ENCODE measurements at regions not wholly inside any gene's neighbourhood (a gene's known extent, or its start where the extent isn't known, plus 50 kb on each side); places are given as distances from the start of the nearest gene placed in this dataset.

DNA sequence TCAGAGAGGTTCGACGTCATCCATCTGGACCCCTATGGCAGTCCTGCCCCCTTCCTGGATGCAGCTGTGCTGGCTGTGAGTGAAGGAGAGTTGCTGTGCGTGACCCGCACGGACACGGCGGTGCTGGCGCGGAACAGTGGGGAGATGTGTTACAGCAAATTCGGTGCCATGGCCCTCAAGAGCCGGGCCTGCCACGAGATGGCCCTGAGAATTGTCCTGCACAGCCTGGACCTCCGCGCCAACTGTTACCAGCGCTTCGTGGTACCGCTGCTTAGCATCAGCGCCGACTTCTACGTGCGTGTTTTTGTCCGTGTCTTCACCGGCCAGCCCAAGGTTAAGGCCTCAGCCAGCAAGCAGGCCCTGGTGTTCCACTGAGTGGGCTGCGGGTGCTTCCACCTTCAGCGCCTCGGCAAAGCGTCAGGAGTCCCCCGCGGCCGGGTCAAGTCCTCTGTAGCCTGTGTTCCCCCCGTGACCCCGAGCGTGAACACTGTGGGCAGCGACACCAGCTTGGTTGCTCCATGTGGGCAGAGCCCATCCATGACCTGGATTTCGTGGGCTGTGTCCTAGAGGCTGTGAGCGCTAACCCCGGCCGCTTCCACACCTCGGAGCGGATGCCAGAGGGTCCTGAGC is 186.7 kb upstream of the SLITRK2 start:
- TF ChIP-seq MAFK (IDR thresholded peaks at IDR 0.05; ENCODE audit: partially characterized antibody), result no peak
- TF ChIP-seq, protein P1, sequence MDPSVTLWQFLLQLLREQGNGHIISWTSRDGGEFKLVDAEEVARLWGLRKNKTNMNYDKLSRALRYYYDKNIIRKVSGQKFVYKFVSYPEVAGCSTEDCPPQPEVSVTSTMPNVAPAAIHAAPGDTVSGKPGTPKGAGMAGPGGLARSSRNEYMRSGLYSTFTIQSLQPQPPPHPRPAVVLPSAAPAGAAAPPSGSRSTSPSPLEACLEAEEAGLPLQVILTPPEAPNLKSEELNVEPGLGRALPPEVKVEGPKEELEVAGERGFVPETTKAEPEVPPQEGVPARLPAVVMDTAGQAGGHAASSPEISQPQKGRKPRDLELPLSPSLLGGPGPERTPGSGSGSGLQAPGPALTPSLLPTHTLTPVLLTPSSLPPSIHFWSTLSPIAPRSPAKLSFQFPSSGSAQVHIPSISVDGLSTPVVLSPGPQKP (IDR thresholded peaks at IDR 0.05; ENCODE audit: low read depth, low read length), result no peak
- TF ChIP-seq, protein P2, sequence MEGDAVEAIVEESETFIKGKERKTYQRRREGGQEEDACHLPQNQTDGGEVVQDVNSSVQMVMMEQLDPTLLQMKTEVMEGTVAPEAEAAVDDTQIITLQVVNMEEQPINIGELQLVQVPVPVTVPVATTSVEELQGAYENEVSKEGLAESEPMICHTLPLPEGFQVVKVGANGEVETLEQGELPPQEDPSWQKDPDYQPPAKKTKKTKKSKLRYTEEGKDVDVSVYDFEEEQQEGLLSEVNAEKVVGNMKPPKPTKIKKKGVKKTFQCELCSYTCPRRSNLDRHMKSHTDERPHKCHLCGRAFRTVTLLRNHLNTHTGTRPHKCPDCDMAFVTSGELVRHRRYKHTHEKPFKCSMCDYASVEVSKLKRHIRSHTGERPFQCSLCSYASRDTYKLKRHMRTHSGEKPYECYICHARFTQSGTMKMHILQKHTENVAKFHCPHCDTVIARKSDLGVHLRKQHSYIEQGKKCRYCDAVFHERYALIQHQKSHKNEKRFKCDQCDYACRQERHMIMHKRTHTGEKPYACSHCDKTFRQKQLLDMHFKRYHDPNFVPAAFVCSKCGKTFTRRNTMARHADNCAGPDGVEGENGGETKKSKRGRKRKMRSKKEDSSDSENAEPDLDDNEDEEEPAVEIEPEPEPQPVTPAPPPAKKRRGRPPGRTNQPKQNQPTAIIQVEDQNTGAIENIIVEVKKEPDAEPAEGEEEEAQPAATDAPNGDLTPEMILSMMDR (IDR thresholded peaks at IDR 0.05), result no peak
- no peak for TF ChIP-seq POLR2A (IDR thresholded peaks at IDR 0.05; ENCODE audit: low read length)
- no peak for TF ChIP-seq NPAS2 (CRISPR knock-in tag; IDR thresholded peaks at IDR 0.05; ENCODE audit: borderline replicate concordance)
- TF ChIP-seq, protein P3, sequence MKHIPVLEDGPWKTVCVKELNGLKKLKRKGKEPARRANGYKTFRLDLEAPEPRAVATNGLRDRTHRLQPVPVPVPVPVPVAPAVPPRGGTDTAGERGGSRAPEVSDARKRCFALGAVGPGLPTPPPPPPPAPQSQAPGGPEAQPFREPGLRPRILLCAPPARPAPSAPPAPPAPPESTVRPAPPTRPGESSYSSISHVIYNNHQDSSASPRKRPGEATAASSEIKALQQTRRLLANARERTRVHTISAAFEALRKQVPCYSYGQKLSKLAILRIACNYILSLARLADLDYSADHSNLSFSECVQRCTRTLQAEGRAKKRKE (CRISPR knock-in tag; IDR thresholded peaks at IDR 0.05; ENCODE audit: low read depth), result no peak
- no peak for TF ChIP-seq TP53 (CRISPR knock-in tag; IDR thresholded peaks at IDR 0.05)
- no peak for TF ChIP-seq EP300 (IDR thresholded peaks at IDR 0.05)
- TF ChIP-seq, protein P4, sequence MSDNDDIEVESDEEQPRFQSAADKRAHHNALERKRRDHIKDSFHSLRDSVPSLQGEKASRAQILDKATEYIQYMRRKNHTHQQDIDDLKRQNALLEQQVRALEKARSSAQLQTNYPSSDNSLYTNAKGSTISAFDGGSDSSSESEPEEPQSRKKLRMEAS (IDR thresholded peaks at IDR 0.05), result no peak
- no peak for TF ChIP-seq HDAC2 (IDR thresholded peaks at IDR 0.05)
- no peak for TF ChIP-seq CBX8 (IDR thresholded peaks at IDR 0.05)
- TF ChIP-seq, protein P5, sequence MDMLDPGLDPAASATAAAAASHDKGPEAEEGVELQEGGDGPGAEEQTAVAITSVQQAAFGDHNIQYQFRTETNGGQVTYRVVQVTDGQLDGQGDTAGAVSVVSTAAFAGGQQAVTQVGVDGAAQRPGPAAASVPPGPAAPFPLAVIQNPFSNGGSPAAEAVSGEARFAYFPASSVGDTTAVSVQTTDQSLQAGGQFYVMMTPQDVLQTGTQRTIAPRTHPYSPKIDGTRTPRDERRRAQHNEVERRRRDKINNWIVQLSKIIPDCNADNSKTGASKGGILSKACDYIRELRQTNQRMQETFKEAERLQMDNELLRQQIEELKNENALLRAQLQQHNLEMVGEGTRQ (IDR thresholded peaks at IDR 0.05), result no peak
- TF ChIP-seq CEBPB (IDR thresholded peaks at IDR 0.05), result no peak
- TF ChIP-seq EHMT2 (IDR thresholded peaks at IDR 0.05; ENCODE audit: low read depth), result no peak
